SK-N-MC (cell line): ENCODE measurements at regions not wholly inside any gene's neighbourhood (a gene's known extent, or its start where the extent isn't known, plus 50 kb on each side); places are given as distances from the start of the nearest gene placed in this dataset.

Experiments
- EZH2 ChIP-seq: fragments of 200-600 bp; sonication (generic); IDR thresholded peaks from one replicate; pipeline ENCODE4 v1.6.1; 2017; ENCODE audit warnings: antibody characterized with exemption
- POLR2AphosphoS5 ChIP-seq: IDR thresholded peaks from 2 replicates; pipeline ENCODE4 v1.6.1; 2012; ENCODE audit warnings: mild to moderate bottlenecking, low read depth, low read length, borderline replicate concordance

GRCh38 chr2:121004359-121004758 is 268.7 kb downstream of the GLI2 start:
- TF ChIP-seq EZH2, result no peak
- TF ChIP-seq POLR2AphosphoS5, result no peak
